Type B pancreatic cell (in vitro differentiated cells): ENCODE measurements at regions not wholly inside any gene's neighbourhood (a gene's known extent, or its start where the extent isn't known, plus 50 kb on each side); places are given as distances from the start of the nearest gene placed in this dataset.

Experiments used
- DNase-seq: peaks from one replicate; pipeline ENCODE4 v3.0.0; 2021; ENCODE audit warnings: mixed read lengths; ENCODE audit not compliant: unreplicated experiment; ENCODE audit errors: extremely low spot score
- H3K27ac Mint-ChIP-seq: 2 replicates; pipeline ENCODE4 v1.8.0; 2021; ENCODE audit warnings: mild to moderate bottlenecking, mixed read lengths
- H3K27me3 Mint-ChIP-seq: 2 replicates; pipeline ENCODE4 v1.8.0; 2021; ENCODE audit warnings: mixed read lengths
- H3K36me3 Mint-ChIP-seq: 2 replicates; pipeline ENCODE4 v1.8.0; 2021; ENCODE audit warnings: mixed read lengths
- H3K4me1 Mint-ChIP-seq: one replicate; pipeline ENCODE4 v1.8.0; 2021; ENCODE audit warnings: mixed read lengths; ENCODE audit not compliant: unreplicated experiment
- H3K4me3 Mint-ChIP-seq: 2 replicates; pipeline ENCODE4 v1.8.0; 2021; ENCODE audit warnings: mild to moderate bottlenecking, mixed read lengths
- H3K9me3 Mint-ChIP-seq: 2 replicates; pipeline ENCODE4 v1.8.0; 2021; ENCODE audit warnings: mixed read lengths
- TF ChIP-seq, protein P1 (sequence below): fragments of 200-600 bp; sonication (generic); conservative IDR thresholded peaks from 2 replicates; pipeline ENCODE4 v1.5.0; 2021; ENCODE audit warnings: antibody characterized with exemption, mild to moderate bottlenecking

DNA sequence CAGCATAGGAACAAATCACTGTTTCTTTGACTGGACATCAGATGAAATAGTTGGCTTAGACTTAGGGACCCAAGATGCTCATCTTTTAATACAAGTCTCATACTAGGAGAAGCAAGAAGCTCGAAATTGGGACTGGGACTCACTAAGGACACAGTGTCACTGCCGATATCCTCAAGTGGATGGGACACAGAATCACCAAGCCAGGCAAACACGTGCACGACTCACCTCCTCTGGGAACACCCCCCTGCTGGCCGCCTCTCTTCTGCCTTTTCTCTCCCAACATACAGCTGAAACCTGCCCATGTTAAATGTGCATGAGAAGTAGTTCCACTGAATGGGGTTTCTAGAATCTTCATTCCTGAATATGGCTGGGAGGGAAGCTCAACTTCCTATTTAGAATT lies 106.6 kb upstream of the FAM204A start:
- H3K27ac Mint-ChIP-seq: no peak overlapping the region
- H3K4me1 Mint-ChIP-seq: peaks cover 11% of the 10 kb centered on the region
- no peak overlapping the region for H3K4me3 Mint-ChIP-seq
- no peak for DNase-seq
- no peaks in the 10 kb centered on the region for H3K36me3 Mint-ChIP-seq
- H3K9me3 Mint-ChIP-seq: no peaks in the 10 kb centered on the region
- peaks cover 19% of the 10 kb centered on the region for H3K27me3 Mint-ChIP-seq
- TF ChIP-seq, protein P1, sequence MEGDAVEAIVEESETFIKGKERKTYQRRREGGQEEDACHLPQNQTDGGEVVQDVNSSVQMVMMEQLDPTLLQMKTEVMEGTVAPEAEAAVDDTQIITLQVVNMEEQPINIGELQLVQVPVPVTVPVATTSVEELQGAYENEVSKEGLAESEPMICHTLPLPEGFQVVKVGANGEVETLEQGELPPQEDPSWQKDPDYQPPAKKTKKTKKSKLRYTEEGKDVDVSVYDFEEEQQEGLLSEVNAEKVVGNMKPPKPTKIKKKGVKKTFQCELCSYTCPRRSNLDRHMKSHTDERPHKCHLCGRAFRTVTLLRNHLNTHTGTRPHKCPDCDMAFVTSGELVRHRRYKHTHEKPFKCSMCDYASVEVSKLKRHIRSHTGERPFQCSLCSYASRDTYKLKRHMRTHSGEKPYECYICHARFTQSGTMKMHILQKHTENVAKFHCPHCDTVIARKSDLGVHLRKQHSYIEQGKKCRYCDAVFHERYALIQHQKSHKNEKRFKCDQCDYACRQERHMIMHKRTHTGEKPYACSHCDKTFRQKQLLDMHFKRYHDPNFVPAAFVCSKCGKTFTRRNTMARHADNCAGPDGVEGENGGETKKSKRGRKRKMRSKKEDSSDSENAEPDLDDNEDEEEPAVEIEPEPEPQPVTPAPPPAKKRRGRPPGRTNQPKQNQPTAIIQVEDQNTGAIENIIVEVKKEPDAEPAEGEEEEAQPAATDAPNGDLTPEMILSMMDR: no peak

DNA sequence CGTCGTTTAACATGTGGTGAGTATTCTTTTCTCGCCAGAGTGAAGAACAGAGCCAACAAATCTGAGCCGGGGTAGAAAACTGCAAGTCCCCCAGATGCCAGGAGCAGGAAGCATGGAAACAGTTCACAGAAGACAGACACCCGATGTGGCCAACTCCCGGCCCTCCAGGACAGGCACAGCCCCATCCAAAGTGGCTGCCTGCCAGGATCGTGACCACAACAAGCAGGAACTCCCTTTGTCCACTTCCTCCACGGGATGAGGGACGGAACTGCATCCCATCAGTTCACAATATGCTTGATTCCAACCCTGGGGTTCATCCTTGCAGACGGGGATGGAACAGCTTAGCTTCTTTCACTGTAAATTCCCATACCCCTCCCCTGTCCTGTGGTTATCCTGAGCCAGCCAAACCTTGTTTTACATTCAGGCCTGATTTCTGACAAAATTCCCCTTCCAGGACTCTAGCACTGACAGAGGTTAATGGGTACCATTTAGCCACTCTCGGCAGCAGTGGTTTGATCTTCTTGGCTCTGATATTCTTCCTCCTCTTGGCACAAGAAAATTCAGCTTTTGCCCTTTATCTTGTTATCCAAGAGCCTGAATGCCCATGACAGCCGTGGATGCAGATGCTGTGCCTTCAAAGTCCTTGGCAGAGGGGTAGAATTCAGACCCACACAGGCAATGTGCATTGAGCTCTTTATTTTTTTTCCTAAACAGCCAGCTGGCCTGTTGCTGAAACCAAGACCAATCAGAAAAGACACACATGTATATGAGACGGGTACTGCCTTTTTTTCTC lies 105.5 kb upstream of the FAM204A start:
- Mint-ChIP-seq H3K9me3 (no peaks in the 10 kb centered on the region), H3K4me3 (no peak overlapping the region), H3K27ac (no peak overlapping the region), H3K27me3 (peaks cover 19% of the 10 kb centered on the region), H3K4me1 (peaks cover 12% of the 10 kb centered on the region), H3K36me3 (no peaks in the 10 kb centered on the region)
- TF ChIP-seq, protein P1: no peak
- DNase-seq: no peak

DNA sequence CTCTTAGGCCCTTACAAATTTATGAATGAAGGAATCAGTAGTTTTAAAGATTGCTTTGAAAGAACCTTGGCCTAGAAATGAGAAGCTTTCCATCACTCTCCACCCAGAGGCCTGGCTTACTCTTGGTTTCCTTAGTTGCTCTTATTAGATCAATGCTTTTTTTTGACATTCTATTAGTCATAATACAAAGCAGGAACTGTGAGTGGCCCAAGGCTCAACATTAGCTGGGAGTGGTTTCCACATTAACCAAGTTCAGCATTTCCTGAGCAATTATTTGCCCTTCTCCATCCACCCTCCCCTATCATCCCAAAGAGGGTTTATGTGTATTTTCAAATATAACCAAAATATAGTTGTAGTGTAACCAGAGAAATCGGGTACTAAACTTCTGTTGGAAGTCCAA lies 103.4 kb upstream of the FAM204A start:
- no peaks in the 10 kb centered on the region for H3K36me3 Mint-ChIP-seq
- no peaks in the 10 kb centered on the region for H3K9me3 Mint-ChIP-seq
- TF ChIP-seq, protein P1: no peak
- peaks cover 16% of the 10 kb centered on the region for H3K27me3 Mint-ChIP-seq
- peaks cover 12% of the 10 kb centered on the region for H3K4me1 Mint-ChIP-seq
- no peak for DNase-seq
- no peak overlapping the region for H3K4me3 Mint-ChIP-seq
- H3K27ac Mint-ChIP-seq: no peak overlapping the region

DNA sequence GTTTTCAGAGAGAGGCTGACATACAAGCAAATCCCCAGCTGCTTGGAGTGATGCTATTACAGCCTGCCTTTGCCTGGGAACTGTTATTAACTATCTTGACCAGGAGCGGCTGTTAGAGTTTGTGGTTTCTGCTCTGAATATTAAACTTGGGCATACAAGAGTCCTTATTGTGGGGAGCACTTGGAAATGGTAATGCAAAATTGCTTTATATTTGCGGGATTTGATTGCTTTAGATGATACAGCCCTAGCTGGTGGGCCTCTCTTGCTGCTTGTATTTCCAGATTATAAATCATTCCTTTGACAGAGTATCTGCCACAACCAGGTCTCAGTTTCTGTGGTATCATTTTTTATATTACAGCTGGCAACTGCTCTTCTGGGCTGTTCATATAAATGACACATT lies 101.9 kb upstream of the FAM204A start:
- DNase-seq: no peak
- H3K27me3 Mint-ChIP-seq: peaks cover 15% of the 10 kb centered on the region
- H3K27ac Mint-ChIP-seq: no peak overlapping the region
- H3K4me1 Mint-ChIP-seq: peaks cover 17% of the 10 kb centered on the region
- TF ChIP-seq, protein P1: no peak
- H3K36me3 Mint-ChIP-seq: no peaks in the 10 kb centered on the region
- no peak overlapping the region for H3K4me3 Mint-ChIP-seq
- H3K9me3 Mint-ChIP-seq: no peaks in the 10 kb centered on the region

DNA sequence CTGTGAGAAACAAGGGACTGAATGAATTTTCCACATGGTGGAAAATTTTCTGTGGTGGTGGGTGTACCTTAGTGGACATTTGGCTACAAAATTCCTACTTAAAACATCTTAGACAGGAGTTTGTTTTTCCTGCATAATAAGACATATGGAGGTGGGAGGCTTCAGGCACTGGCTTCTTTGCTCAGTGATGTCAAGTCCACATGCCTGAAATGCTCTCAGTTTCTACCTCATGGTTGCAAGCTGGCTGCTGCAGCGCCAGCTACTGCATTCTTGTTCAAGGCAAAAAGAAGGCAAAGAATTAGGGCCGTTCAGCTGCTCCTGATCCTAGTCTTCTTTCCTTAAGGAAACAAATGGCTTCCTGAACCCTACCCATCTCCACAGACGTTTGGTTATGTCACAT lies 99.9 kb upstream of the FAM204A start:
- Mint-ChIP-seq H3K36me3 (no peaks in the 10 kb centered on the region), H3K4me1 (peaks cover 17% of the 10 kb centered on the region), H3K27me3 (peaks cover 12% of the 10 kb centered on the region), H3K4me3 (no peak overlapping the region), H3K27ac (no peak overlapping the region), H3K9me3 (no peaks in the 10 kb centered on the region)
- DNase-seq: no peak
- TF ChIP-seq, protein P1: no peak

DNA sequence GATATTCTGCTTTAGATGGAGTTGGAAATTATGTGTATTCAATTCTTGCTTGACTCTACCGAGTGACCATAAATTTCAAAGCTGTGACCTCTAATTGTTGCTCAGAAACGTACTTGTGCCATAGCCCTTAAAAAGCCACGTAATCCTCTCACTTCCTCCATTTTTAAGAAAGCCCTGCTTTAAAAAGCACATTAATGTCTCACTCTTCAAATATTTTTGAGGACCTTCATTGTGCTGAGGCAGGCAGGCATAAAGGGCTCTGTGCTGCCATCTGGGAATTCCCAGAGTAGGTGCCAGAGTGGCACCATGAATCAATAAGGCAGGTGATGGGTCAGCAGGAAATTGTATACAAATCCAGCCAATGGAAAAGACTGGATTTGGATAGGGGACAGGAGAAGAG lies 97.7 kb upstream of the FAM204A start:
- Mint-ChIP-seq H3K4me1 (peaks cover 13% of the 10 kb centered on the region), H3K36me3 (no peaks in the 10 kb centered on the region), H3K9me3 (no peaks in the 10 kb centered on the region), H3K27ac (no peak overlapping the region), H3K27me3 (peaks cover 12% of the 10 kb centered on the region), H3K4me3 (no peak overlapping the region)
- TF ChIP-seq, protein P1: no peak
- DNase-seq: no peak
